OCI-LY1 (cell line): ENCODE measurements at regions not wholly inside any gene's neighbourhood (a gene's known extent, or its start where the extent isn't known, plus 50 kb on each side); places are given as distances from the start of the nearest gene placed in this dataset.

ENCODE experiments used
- CTCF ChIP-seq: fragments of 200-600 bp; sonication (generic), shearing (Covaris generic); IDR thresholded peaks from 2 replicates; pipeline ENCODE4 v1.5.1; 2017; ENCODE audit warnings: mild to moderate bottlenecking, antibody characterized with exemption, low read length, moderate library complexity, mixed read lengths
- EZH2 ChIP-seq: fragments of 200-600 bp; sonication (generic), shearing (Covaris generic); IDR thresholded peaks from 2 replicates; pipeline ENCODE4 v1.8.0; 2017; ENCODE audit warnings: borderline replicate concordance, mixed run types, mild to moderate bottlenecking, antibody characterized with exemption, low read length, moderate library complexity, mixed read lengths

GRCh38 chr4:181618038-181618618 lies 625.1 kb upstream of the TENM3 start:
- TF ChIP-seq CTCF (no peak), EZH2 (no peak)
